G401.6 (cell line): ENCODE measurements at regions not wholly inside any gene's neighbourhood (a gene's known extent, or its start where the extent isn't known, plus 50 kb on each side); places are given as distances from the start of the nearest gene placed in this dataset.

ENCODE experiments used
- FAIRE-seq: peaks from 2 replicates; lab custom pipeline; 2012; peaks lifted over from hg19 to GRCh38; lab: Jason Lieb, UNC

- no peak for FAIRE-seq
These were observed 64.2 kb upstream of the DIPK2B start for GRCh38 chrX:45264865-45265264.

- FAIRE-seq: no peak
These were observed 60.8 kb upstream of the DIPK2B start for GRCh38 chrX:45261471-45261870.

- no peak for FAIRE-seq
These were observed 60.3 kb upstream of the DIPK2B start for GRCh38 chrX:45261005-45261404.

GRCh38 chrX:45258731-45259402 is 58.2 kb upstream of the DIPK2B start:
- no peak for FAIRE-seq
